ENCODE measurements at regions not wholly inside any gene's neighbourhood (a gene's known extent, or its start where the extent isn't known, plus 50 kb on each side); places are given as distances from the start of the nearest gene placed in this dataset.
A peak's percentile ranks its signal among the peaks of the same experiment; 100 is the strongest.

- no peak for TF ChIP-seq FOXO4 (CRISPR knock-in tag; IDR thresholded peaks at IDR 0.05)
- TF ChIP-seq ZNF449 (CRISPR knock-in tag; IDR thresholded peaks at IDR 0.05), result peak; percentile 71; the same call in 1 of the 2 replicates
- TF ChIP-seq ZNF561 (CRISPR knock-in tag; conservative IDR thresholded peaks at IDR 0.05), result no peak
- no peak for TF ChIP-seq MCM7 (IDR thresholded peaks at IDR 0.05)
- TF ChIP-seq GTF2F1 (IDR thresholded peaks at IDR 0.05; ENCODE audit: low read depth, low read length), result no peak
- TF ChIP-seq GTF2A2 (tag; IDR thresholded peaks at IDR 0.05), result peak; percentile 76
- TF ChIP-seq ZNF395 (CRISPR knock-in tag; IDR thresholded peaks at IDR 0.05), result peak; percentile 79
- TF ChIP-seq E4F1 (CRISPR knock-in tag; IDR thresholded peaks at IDR 0.05; ENCODE audit: borderline replicate concordance), result no peak
- TF ChIP-seq ZBTB26 (CRISPR knock-in tag; IDR thresholded peaks at IDR 0.05), result no peak
- no peak for TF ChIP-seq SRSF7 (optimal IDR thresholded peaks at IDR 0.05; ENCODE audit: low read depth, low read length)
- no peak for TF ChIP-seq ATF3 (IDR thresholded peaks at IDR 0.05)
- TF ChIP-seq ATF3 (CRISPR knock-in tag; conservative IDR thresholded peaks at IDR 0.05), result no peak
- no peak for TF ChIP-seq ZHX1 (conservative IDR thresholded peaks at IDR 0.05; ENCODE audit: low read length)
- TF ChIP-seq JUND (IDR thresholded peaks at IDR 0.05; ENCODE audit: borderline replicate concordance, low read depth, low read length), result no peak
- TF ChIP-seq JUND (tag; IDR thresholded peaks at IDR 0.05; ENCODE audit: borderline replicate concordance, low read depth, low read length), result no peak; the same call in 2 of the 3 replicates
- TF ChIP-seq MIER1 (IDR thresholded peaks at IDR 0.05; ENCODE audit: low read depth), result no peak
Measured at GRCh38 chr5:173778152-173778782, 109.9 kb upstream of the CPEB4 start (continued).

All from K562 (cell line).